ENCODE measurements at regions not wholly inside any gene's neighbourhood (a gene's known extent, or its start where the extent isn't known, plus 50 kb on each side); places are given as distances from the start of the nearest gene placed in this dataset.

- H3K36me3 ChIP-seq (ENCODE audit: insufficient read depth, low read length), result no peaks in the 10 kb centered on the region
- H3K4me1 ChIP-seq (ENCODE audit: insufficient read depth, low read length), result 0 out of 2 replicates have a peak, but pooled peaks cover 13% of the 10 kb centered on the region
- peak overlapping the region; percentile 45; the same call in 1 of the 2 replicates for H3K9ac ChIP-seq (ENCODE audit: low read depth, low read length)
- no peaks in the 10 kb centered on the region for H3K9me3 ChIP-seq (ENCODE audit: control insufficient read depth, insufficient read depth, low read length)
These were observed 82.0 kb upstream of the WASF3 start for GRCh38 chr13:26475176-26476110.

DNA sequence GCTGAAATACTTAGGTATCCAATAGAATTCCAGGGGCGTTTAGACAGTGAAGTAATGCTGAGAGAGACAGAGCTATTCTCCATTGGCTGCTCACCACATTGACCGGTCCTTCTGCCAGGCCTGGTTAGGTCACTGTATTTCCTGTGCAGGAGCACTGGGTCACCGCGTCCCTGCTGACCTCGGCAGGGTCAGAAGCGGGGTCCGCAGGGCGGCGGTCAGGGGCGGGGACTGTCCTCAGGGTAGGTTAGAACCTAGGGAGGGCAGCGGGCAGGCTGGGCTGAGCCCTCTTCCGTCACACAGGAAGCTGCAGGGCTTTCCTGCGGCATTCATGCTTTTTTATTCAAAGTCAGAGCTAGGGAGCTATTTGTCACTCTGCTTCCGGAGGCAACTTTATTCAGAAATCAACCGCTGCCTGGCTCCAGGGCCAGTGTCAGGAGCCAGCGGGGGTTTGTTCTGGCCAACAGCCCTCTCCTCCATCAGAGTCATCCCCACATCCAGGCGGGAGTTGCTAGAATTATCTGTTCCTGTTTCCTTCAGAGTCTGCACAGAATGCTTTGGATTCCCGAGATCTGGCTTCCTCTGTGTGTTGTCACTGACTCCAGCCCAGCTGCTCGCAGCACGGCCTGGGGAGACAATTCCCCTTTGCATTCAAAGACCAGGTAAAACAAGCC is 81.2 kb upstream of the WASF3 start:
- H3K9me3 ChIP-seq (ENCODE audit: control insufficient read depth, insufficient read depth, low read length), result no peaks in the 10 kb centered on the region
- H3K4me1 ChIP-seq (ENCODE audit: insufficient read depth, low read length), result 0 out of 2 replicates have a peak, but pooled peaks cover 13% of the 10 kb centered on the region
- peak overlapping the region; percentile 45 for H3K9ac ChIP-seq (ENCODE audit: low read depth, low read length)
- H3K36me3 ChIP-seq (ENCODE audit: insufficient read depth, low read length), result no peaks in the 10 kb centered on the region

DNA sequence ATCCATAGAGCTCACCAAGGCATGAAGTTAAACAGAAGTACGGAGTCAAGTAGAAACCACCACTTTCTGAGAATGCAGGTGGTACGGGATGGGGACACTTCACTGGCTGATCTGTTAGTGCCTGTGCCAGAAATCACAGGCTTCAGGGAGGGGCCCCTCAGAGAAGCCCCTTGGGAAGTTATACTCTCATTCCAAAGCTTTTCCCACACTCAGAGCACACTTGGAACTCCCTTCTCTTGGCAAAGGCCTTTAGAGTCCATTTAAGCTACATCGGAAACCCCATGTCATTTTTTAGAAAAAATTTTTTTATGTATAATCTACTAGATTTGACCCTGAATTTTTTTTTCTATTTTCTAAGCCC is 80.7 kb upstream of the WASF3 start:
- Histone ChIP-seq H3K9me3 (ENCODE audit: control insufficient read depth, insufficient read depth, low read length) (no peaks in the 10 kb centered on the region), H3K36me3 (ENCODE audit: insufficient read depth, low read length) (no peaks in the 10 kb centered on the region), H3K9ac (ENCODE audit: low read depth, low read length) (peak overlapping the region; percentile 45), H3K4me1 (ENCODE audit: insufficient read depth, low read length) (0 out of 2 replicates have a peak, but pooled peaks cover 13% of the 10 kb centered on the region)

GRCh38 chr13:26477681-26478080 is 79.8 kb upstream of the WASF3 start:
- H3K9me3 ChIP-seq (ENCODE audit: control insufficient read depth, insufficient read depth, low read length), result no peaks in the 10 kb centered on the region
- H3K36me3 ChIP-seq (ENCODE audit: insufficient read depth, low read length), result no peaks in the 10 kb centered on the region
- no peak overlapping the region for H3K9ac ChIP-seq (ENCODE audit: low read depth, low read length)
- H3K4me1 ChIP-seq (ENCODE audit: insufficient read depth, low read length), result 0 out of 2 replicates have a peak, but pooled peaks cover 13% of the 10 kb centered on the region

GRCh38 chr13:26480246-26480855 is 77.1 kb upstream of the WASF3 start:
- H3K36me3 ChIP-seq (ENCODE audit: insufficient read depth, low read length), result no peaks in the 10 kb centered on the region
- 0 out of 2 replicates have a peak, but pooled peaks cover 9% of the 10 kb centered on the region for H3K4me1 ChIP-seq (ENCODE audit: insufficient read depth, low read length)
- no peak overlapping the region for H3K9ac ChIP-seq (ENCODE audit: low read depth, low read length)
- H3K9me3 ChIP-seq (ENCODE audit: control insufficient read depth, insufficient read depth, low read length), result no peaks in the 10 kb centered on the region

DNA sequence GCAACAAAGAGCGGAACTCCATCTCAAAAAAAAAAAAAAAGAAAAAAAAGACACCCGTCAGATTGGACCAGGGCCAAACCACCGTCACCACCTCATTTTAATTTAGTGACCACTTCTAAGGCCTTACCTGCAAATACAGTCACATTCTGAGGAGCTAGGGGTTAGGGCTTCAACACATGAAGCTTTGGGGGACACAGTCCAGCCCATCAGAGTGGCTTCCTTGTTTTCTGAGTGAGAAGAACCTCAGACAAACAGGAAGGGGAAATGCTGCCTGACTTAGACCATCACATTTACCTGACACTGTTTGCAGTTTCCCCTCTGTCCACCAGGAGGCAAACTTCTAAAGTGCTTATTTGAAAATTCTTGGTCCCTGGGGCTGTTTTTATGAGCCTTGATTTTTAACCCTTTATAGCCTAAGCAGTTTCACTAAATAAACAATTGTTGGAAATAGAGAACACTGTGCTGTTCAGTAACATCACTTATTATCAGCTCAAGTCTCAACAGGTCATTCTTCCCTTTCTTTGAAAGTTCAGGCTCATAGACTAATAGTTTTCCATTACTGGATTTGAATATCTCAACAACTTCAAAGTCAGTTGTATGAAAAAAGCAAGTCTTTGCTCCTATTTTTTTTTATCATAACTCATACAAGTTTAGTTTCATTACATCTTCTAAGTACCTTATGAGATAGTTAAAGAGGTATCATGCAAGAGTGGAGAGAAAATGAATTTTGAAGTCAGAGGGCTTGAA is 74.9 kb upstream of the WASF3 start:
- no peaks in the 10 kb centered on the region for H3K9me3 ChIP-seq (ENCODE audit: control insufficient read depth, insufficient read depth, low read length)
- no peaks in the 10 kb centered on the region for H3K36me3 ChIP-seq (ENCODE audit: insufficient read depth, low read length)

GRCh38 chr13:26483546-26483945 is 73.9 kb upstream of the WASF3 start:
- Histone ChIP-seq H3K4me1 (ENCODE audit: insufficient read depth, low read length) (no peaks in the 10 kb centered on the region), H3K9ac (ENCODE audit: low read depth, low read length) (no peak overlapping the region), H3K9me3 (ENCODE audit: control insufficient read depth, insufficient read depth, low read length) (no peaks in the 10 kb centered on the region), H3K36me3 (ENCODE audit: insufficient read depth, low read length) (no peaks in the 10 kb centered on the region)

More for the DNA sequence above, 74.9 kb upstream of the WASF3 start:
- H3K4me1 ChIP-seq (ENCODE audit: insufficient read depth, low read length), result 0 out of 2 replicates have a peak, but pooled peaks cover under 1% of the 10 kb centered on the region
- no peak overlapping the region for H3K9ac ChIP-seq (ENCODE audit: low read depth, low read length)

- H3K36me3 ChIP-seq (ENCODE audit: insufficient read depth, low read length), result no peaks in the 10 kb centered on the region
- H3K4me1 ChIP-seq (ENCODE audit: insufficient read depth, low read length), result no peaks in the 10 kb centered on the region
- no peaks in the 10 kb centered on the region for H3K9me3 ChIP-seq (ENCODE audit: control insufficient read depth, insufficient read depth, low read length)
- no peak overlapping the region for H3K9ac ChIP-seq (ENCODE audit: low read depth, low read length)
These were observed 73.3 kb upstream of the WASF3 start for GRCh38 chr13:26484196-26484595.

GRCh38 chr13:26485288-26485687 is 72.2 kb upstream of the WASF3 start:
- Histone ChIP-seq H3K9ac (ENCODE audit: low read depth, low read length) (no peak overlapping the region), H3K36me3 (ENCODE audit: insufficient read depth, low read length) (no peaks in the 10 kb centered on the region), H3K4me1 (ENCODE audit: insufficient read depth, low read length) (no peaks in the 10 kb centered on the region), H3K9me3 (ENCODE audit: control insufficient read depth, insufficient read depth, low read length) (no peaks in the 10 kb centered on the region)

DNA sequence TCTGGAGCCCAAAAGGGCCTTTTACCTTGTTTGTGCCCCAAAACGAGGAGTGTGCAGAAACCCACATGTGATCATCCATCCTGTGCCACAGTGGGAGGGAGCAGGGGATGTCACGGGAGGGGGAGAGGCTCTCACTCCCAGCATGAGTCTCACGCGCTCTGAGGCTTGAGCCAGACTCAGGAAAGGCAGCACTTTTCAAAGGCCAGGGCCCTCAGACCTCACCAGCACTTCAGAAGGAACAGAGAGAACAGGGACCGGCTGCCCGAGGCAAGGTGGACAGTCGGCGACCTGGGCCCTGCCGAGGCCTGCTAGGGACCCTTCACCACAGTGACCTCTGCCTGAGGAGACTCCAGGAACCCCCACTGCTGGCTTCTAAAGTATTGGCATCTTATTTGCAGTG is 71.7 kb upstream of the WASF3 start:
- Histone ChIP-seq H3K9me3 (ENCODE audit: control insufficient read depth, insufficient read depth, low read length) (no peaks in the 10 kb centered on the region), H3K9ac (ENCODE audit: low read depth, low read length) (no peak overlapping the region), H3K36me3 (ENCODE audit: insufficient read depth, low read length) (no peaks in the 10 kb centered on the region), H3K4me1 (ENCODE audit: insufficient read depth, low read length) (no peaks in the 10 kb centered on the region)

DNA sequence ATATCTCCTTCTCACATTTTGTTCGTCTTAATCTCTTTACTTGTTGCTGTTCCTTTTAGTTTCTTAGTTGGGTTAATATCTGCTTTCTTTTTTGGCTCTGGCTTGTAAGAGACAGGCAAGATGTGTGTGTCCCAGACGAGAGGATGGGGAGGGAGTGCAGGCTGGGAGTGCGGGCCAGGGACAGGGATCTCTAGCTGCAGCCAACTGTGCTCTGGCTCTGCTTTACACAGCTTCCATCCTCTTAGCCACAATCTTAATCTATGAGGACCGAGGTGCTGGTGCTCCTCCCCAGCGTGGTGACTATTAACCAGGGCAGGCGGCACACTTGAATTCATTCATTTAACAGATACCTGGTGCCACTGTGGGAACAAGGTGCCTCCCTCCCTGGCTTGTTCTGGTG is 70.9 kb upstream of the WASF3 start:
- H3K36me3 ChIP-seq (ENCODE audit: insufficient read depth, low read length), result no peaks in the 10 kb centered on the region
- H3K4me1 ChIP-seq (ENCODE audit: insufficient read depth, low read length), result no peaks in the 10 kb centered on the region
- H3K9me3 ChIP-seq (ENCODE audit: control insufficient read depth, insufficient read depth, low read length), result no peaks in the 10 kb centered on the region
- no peak overlapping the region for H3K9ac ChIP-seq (ENCODE audit: low read depth, low read length)

GRCh38 chr13:26487781-26488180 is 69.7 kb upstream of the WASF3 start:
- H3K9ac ChIP-seq (ENCODE audit: low read depth, low read length), result no peak overlapping the region
- H3K36me3 ChIP-seq (ENCODE audit: insufficient read depth, low read length), result no peaks in the 10 kb centered on the region
- H3K9me3 ChIP-seq (ENCODE audit: control insufficient read depth, insufficient read depth, low read length), result no peaks in the 10 kb centered on the region
- no peaks in the 10 kb centered on the region for H3K4me1 ChIP-seq (ENCODE audit: insufficient read depth, low read length)

GRCh38 chr13:26488236-26489003 is 69.1 kb upstream of the WASF3 start:
- Histone ChIP-seq H3K9me3 (ENCODE audit: control insufficient read depth, insufficient read depth, low read length) (no peaks in the 10 kb centered on the region), H3K4me1 (ENCODE audit: insufficient read depth, low read length) (no peaks in the 10 kb centered on the region), H3K9ac (ENCODE audit: low read depth, low read length) (no peak overlapping the region), H3K36me3 (ENCODE audit: insufficient read depth, low read length) (no peaks in the 10 kb centered on the region)

Measured in ES-I3 (cell line).